ENCODE measurements at regions not wholly inside any gene's neighbourhood (a gene's known extent, or its start where the extent isn't known, plus 50 kb on each side); places are given as distances from the start of the nearest gene placed in this dataset.

GRCh38 chr5:2869471-2869870, 118.0 kb upstream of the IRX2 start:
- DNase-seq = no peak
- Histone ChIP-seq H3K4me3 (no peak overlapping the region), H3K27me3 (no peaks in the 10 kb centered on the region), H3K27ac (no peak overlapping the region), H3K9me3 (no peaks in the 10 kb centered on the region), H3K36me3 (no peaks in the 10 kb centered on the region), H3K4me1 (no peaks in the 10 kb centered on the region)
- intact Hi-C loops (cut with DNase I) = no loop called here
- no peak for FAIRE-seq
- no peak for ATAC-seq
- 50 to 57% methylated on average over 6 of the region's 6 CpGs for WGBS, 2 donors
- no peak for TF ChIP-seq CTCF (IDR thresholded peaks at IDR 0.05)

- Histone ChIP-seq H3K4me3 (no peak overlapping the region), H3K4me1 (no peaks in the 10 kb centered on the region), H3K27ac (no peak overlapping the region), H3K27me3 (no peaks in the 10 kb centered on the region), H3K36me3 (no peaks in the 10 kb centered on the region), H3K9me3 (no peaks in the 10 kb centered on the region)
- 47% methylated on average over 14 of the region's 14 CpGs for WGBS, 2 donors
- intact Hi-C loops (cut with DNase I) = no loop called here
- DNase-seq (no peak), ATAC-seq (no peak), FAIRE-seq (no peak)
- no peak for TF ChIP-seq CTCF (IDR thresholded peaks at IDR 0.05)
Measured at GRCh38 chr5:2867373-2867933, 116.0 kb upstream of the IRX2 start.

GRCh38 chr5:2866662-2867372, 115.3 kb upstream of the IRX2 start:
- no peak for ATAC-seq
- no peaks in the 10 kb centered on the region for H3K4me1 ChIP-seq
- no peak overlapping the region for H3K27ac ChIP-seq
- no peak overlapping the region for H3K4me3 ChIP-seq
- 58 to 74% methylated on average over 27 of the region's 27 CpGs for WGBS, 2 donors
- intact Hi-C loops (cut with DNase I) = no loop called here
- no peaks in the 10 kb centered on the region for H3K9me3 ChIP-seq
- FAIRE-seq = no peak
- H3K27me3 ChIP-seq = no peaks in the 10 kb centered on the region
- no peak for TF ChIP-seq CTCF (IDR thresholded peaks at IDR 0.05)
- DNase-seq = no peak
- no peaks in the 10 kb centered on the region for H3K36me3 ChIP-seq

GRCh38 chr5:2865856-2866255, 114.4 kb upstream of the IRX2 start:
- WGBS, 2 donors = 68 to 83% methylated on average over 12 of the region's 12 CpGs
- ATAC-seq (no peak), DNase-seq (no peak), FAIRE-seq (no peak)
- Histone ChIP-seq H3K27ac (no peak overlapping the region), H3K36me3 (no peaks in the 10 kb centered on the region), H3K4me1 (no peaks in the 10 kb centered on the region), H3K9me3 (no peaks in the 10 kb centered on the region), H3K27me3 (no peaks in the 10 kb centered on the region), H3K4me3 (no peak overlapping the region)
- intact Hi-C loops (cut with DNase I) = no loop called here
- TF ChIP-seq CTCF (IDR thresholded peaks at IDR 0.05) = no peak

- Histone ChIP-seq H3K27ac (no peak overlapping the region), H3K9me3 (no peaks in the 10 kb centered on the region), H3K36me3 (no peaks in the 10 kb centered on the region), H3K4me3 (no peak overlapping the region), H3K4me1 (no peaks in the 10 kb centered on the region), H3K27me3 (no peaks in the 10 kb centered on the region)
- ATAC-seq (no peak), FAIRE-seq (no peak), DNase-seq (no peak)
- WGBS, 2 donors = 50 to 51% methylated on average over 14 of the region's 14 CpGs
- intact Hi-C loops (cut with DNase I) = no loop called here
- TF ChIP-seq CTCF (IDR thresholded peaks at IDR 0.05) = no peak
Measured at GRCh38 chr5:2864515-2865105, 113.1 kb upstream of the IRX2 start.

Data from pancreas (tissue), 10 donors.